H1 (cell line): ENCODE measurements at regions not wholly inside any gene's neighbourhood (a gene's known extent, or its start where the extent isn't known, plus 50 kb on each side); places are given as distances from the start of the nearest gene placed in this dataset.

Experiments
- CTCF ChIA-PET: fragments of 300-600 bp; sonication (Branson Sonifier 250); formaldehyde crosslinking; loops from one replicate; lab custom pipeline; 2021; ENCODE audit not compliant: partially characterized antibody; lab: Charles Lee
- POLR2A ChIA-PET: fragments of 300-600 bp; sonication (Branson Sonifier 250); formaldehyde crosslinking; loops from one replicate; lab custom pipeline; 2021; ENCODE audit warnings: inconsistent platforms; ENCODE audit not compliant: partially characterized antibody; lab: Charles Lee
- DNase-seq, 2 experiments: peaks; one replicate each; pipeline versions ENCODE4 v3.0.0 to v3.0.0-alpha.2; 2010 to 2022; ENCODE audit warnings: low spot score in 2 of 2, low read depth in 1 of 2, mixed read lengths in 1 of 2
- FAIRE-seq: peaks from 2 replicates; lab custom pipeline; 2011; peaks lifted over from hg19 to GRCh38; lab: Jason Lieb, UNC
- H2AFZ ChIP-seq: 2 replicates; pipeline ENCODE4 v1.8.1; 2012; ENCODE audit warnings: low read length, inconsistent platforms
- H2AK5ac ChIP-seq: 2 replicates; pipeline ENCODE4 v1.6.1; 2013; ENCODE audit warnings: low read depth, low read length
- H2BK120ac ChIP-seq: replicated peaks from 2 replicates; pipeline ENCODE3; 2013; ENCODE audit warnings: low read depth, low read length, inconsistent platforms
- H2BK12ac ChIP-seq: 2 replicates; pipeline ENCODE4 v1.6.1; 2013; ENCODE audit warnings: low read depth, low read length
- H2BK15ac ChIP-seq: 2 replicates; pipeline ENCODE4 v1.6.1; 2013; ENCODE audit warnings: low read length
- H2BK20ac ChIP-seq: 2 replicates; pipeline ENCODE4 v1.6.1; 2013; ENCODE audit warnings: low read length
- H2BK5ac ChIP-seq: 2 replicates; pipeline ENCODE4 v1.6.1; 2013; ENCODE audit warnings: low read depth, low read length
- H3K14ac ChIP-seq: 2 replicates; pipeline ENCODE4 v1.6.1; 2013; ENCODE audit warnings: inconsistent platforms; ENCODE audit not compliant: insufficient read length
- H3K18ac ChIP-seq: 2 replicates; pipeline ENCODE4 v1.6.1; 2013; ENCODE audit warnings: low read length; ENCODE audit errors: extremely low read depth
- H3K23ac ChIP-seq: 2 replicates; pipeline ENCODE4 v1.6.1; 2013; ENCODE audit warnings: inconsistent platforms; ENCODE audit not compliant: insufficient read length
- H3K23me2 ChIP-seq: 2 replicates; pipeline ENCODE4 v1.6.1; 2013; ENCODE audit warnings: low read depth, low read length
- H3K27ac ChIP-seq: 2 replicates; pipeline ENCODE4 v1.6.1; 2011; ENCODE audit warnings: low read depth, low read length, inconsistent platforms
- H3K27me3 ChIP-seq, 4 experiments: replicated peaks in 1 of 4; 1 replicate in 1 of 4; 2 replicates in 3 of 4; pipeline versions ENCODE4 v1.6.1 to v1.8.1; 2011 to 2013; ENCODE audit warnings: low read length in 3 of 4, mild to moderate bottlenecking in 3 of 4, inconsistent platforms in 2 of 4, mixed read lengths in 2 of 4, moderate library complexity in 1 of 4; ENCODE audit not compliant: control insufficient read depth in 3 of 4, insufficient read depth in 3 of 4; ENCODE audit errors: extremely low read depth in 1 of 4
- H3K36me3 ChIP-seq, 4 experiments: 2 replicates each; pipeline versions ENCODE4 v1.6.1 to v1.8.1; 2011 to 2013; ENCODE audit warnings: mild to moderate bottlenecking in 4 of 4, low read length in 3 of 4, moderate library complexity in 2 of 4, control low read depth in 1 of 4, inconsistent platforms in 1 of 4; ENCODE audit not compliant: insufficient read depth in 4 of 4, control insufficient read depth in 2 of 4
- H3K4ac ChIP-seq: replicated peaks from 2 replicates; pipeline ENCODE3; 2013; ENCODE audit warnings: low read length, low read depth, mixed read lengths, inconsistent platforms; ENCODE audit not compliant: insufficient read length
- H3K4me1 ChIP-seq, 4 experiments: replicated peaks in 1 of 4; 1 replicate in 1 of 4; 2 replicates in 3 of 4; pipeline versions ENCODE4 v1.6.1 to v1.8.1; 2011 to 2013; ENCODE audit warnings: low read length in 3 of 4, inconsistent platforms in 2 of 4, mixed read lengths in 1 of 4; ENCODE audit not compliant: insufficient read depth in 4 of 4, control insufficient read depth in 3 of 4
- H3K4me2 ChIP-seq, 2 experiments: 2 replicates each; pipeline versions ENCODE4 v1.6.1 to v1.8.1; 2011 to 2013; ENCODE audit warnings: low read depth in 2 of 2, low read length in 2 of 2, control low read depth in 1 of 2, inconsistent platforms in 1 of 2, mild to moderate bottlenecking in 1 of 2; ENCODE audit not compliant: insufficient read depth in 1 of 2
- H3K4me3 ChIP-seq, 4 experiments: fragments of 200-600, 300-600 bp in 1 of 4; sonication (generic), shearing (Covaris generic), sonication (Bioruptor Twin) in 1 of 4; 2 replicates each; pipeline versions ENCODE4 v1.5.1 to v1.8.1; 2011 to 2016; ENCODE audit warnings: low read length in 4 of 4, low read depth in 3 of 4, control low read depth in 2 of 4, inconsistent platforms in 2 of 4, mild to moderate bottlenecking in 2 of 4, mixed read lengths in 1 of 4, moderate library complexity in 1 of 4; ENCODE audit not compliant: insufficient read depth in 2 of 4; ENCODE audit errors: extremely low read depth in 1 of 4
- H3K56ac ChIP-seq: replicated peaks from 2 replicates; pipeline ENCODE3; 2013; ENCODE audit warnings: low read depth, mild to moderate bottlenecking, mixed read lengths, low read length, inconsistent platforms; ENCODE audit not compliant: insufficient read length
- H3K79me1 ChIP-seq: 2 replicates; pipeline ENCODE4 v1.6.1; 2013; ENCODE audit warnings: low read depth, low read length, control low read depth
- H3K79me2 ChIP-seq, 2 experiments: 2 replicates each; pipeline versions ENCODE4 v1.6.1 to v1.8.1; 2012 to 2013; ENCODE audit warnings: low read length in 2 of 2, mild to moderate bottlenecking in 2 of 2, inconsistent platforms in 1 of 2; ENCODE audit not compliant: insufficient read depth in 2 of 2, control insufficient read depth in 1 of 2
- H3K9ac ChIP-seq, 4 experiments: replicated peaks in 1 of 4; 1 replicate in 1 of 4; 2 replicates in 3 of 4; pipeline versions ENCODE4 v1.6.1 to v1.8.1; 2011 to 2013; ENCODE audit warnings: low read depth in 3 of 4, low read length in 3 of 4, control low read depth in 2 of 4, mild to moderate bottlenecking in 2 of 4, moderate library complexity in 2 of 4, inconsistent platforms in 1 of 4; ENCODE audit errors: extremely low read depth in 1 of 4
- H3K9me3 ChIP-seq, 2 experiments: 2 replicates each; pipeline versions ENCODE4 v1.6.1 to v1.8.1; 2012 to 2013; ENCODE audit warnings: mild to moderate bottlenecking in 2 of 2, moderate library complexity in 2 of 2, control low read depth in 1 of 2, inconsistent platforms in 1 of 2, low read depth in 1 of 2, low read length in 1 of 2, mixed read lengths in 1 of 2; ENCODE audit not compliant: insufficient read depth in 2 of 2
- H4K20me1 ChIP-seq, 2 experiments: replicated peaks in 1 of 2; 2 replicates each; pipeline versions ENCODE3 to v1.8.1; 2011 to 2013; ENCODE audit warnings: inconsistent platforms in 2 of 2, low read length in 2 of 2, mild to moderate bottlenecking in 1 of 2; ENCODE audit not compliant: insufficient read depth in 2 of 2, control insufficient read depth in 1 of 2
- H4K5ac ChIP-seq: 2 replicates; pipeline ENCODE4 v1.6.1; 2013; ENCODE audit warnings: low read length, low read depth, mixed read lengths, inconsistent platforms; ENCODE audit not compliant: insufficient read length
- H4K8ac ChIP-seq: 2 replicates; pipeline ENCODE4 v1.8.0; 2013; ENCODE audit warnings: mild to moderate bottlenecking, moderate library complexity, low read length, inconsistent platforms; ENCODE audit not compliant: insufficient read depth; ENCODE audit errors: extremely low read depth
- H4K91ac ChIP-seq: replicated peaks from 2 replicates; pipeline ENCODE3; 2013; ENCODE audit warnings: low read length, mixed read lengths, inconsistent platforms; ENCODE audit not compliant: insufficient read length
- GTF2F1 ChIP-seq: IDR thresholded peaks from 2 replicates; pipeline ENCODE4 v1.6.1; 2012; ENCODE audit warnings: low read depth, low read length, improper control_type of control experiment, borderline replicate concordance
- PHF8 ChIP-seq: fragments of 200-600 bp; sonication (generic); conservative IDR thresholded peaks from 2 replicates; pipeline ENCODE4 v1.7.1; 2012; ENCODE audit warnings: low read depth, mild to moderate bottlenecking, inconsistent platforms, low read length, moderate library complexity
- POLR2AphosphoS5 ChIP-seq: IDR thresholded peaks from 2 replicates; pipeline ENCODE4 v1.6.1; 2011; ENCODE audit warnings: low read depth, low read length
- SP4 ChIP-seq: IDR thresholded peaks from 2 replicates; pipeline ENCODE4 v1.6.1; 2012; ENCODE audit warnings: low read length, inconsistent platforms
- TEAD4 ChIP-seq: IDR thresholded peaks from 2 replicates; pipeline ENCODE4 v1.6.1; 2012; ENCODE audit warnings: low read depth, low read length, inconsistent platforms, mixed read lengths
- WGBS, 2 experiments: shearing (Covaris generic) in 1 of 2; methylation state at CpG; one replicate each; pipeline versions ENCODE4 v1.1.6 to v1.1.7; 2013 to 2015; ENCODE audit warnings: low lambda C conversion rate in 2 of 2, mixed read lengths in 2 of 2, inconsistent platforms in 1 of 2, low coverage in 1 of 2, missing lambda C conversion rate in 1 of 2; ENCODE audit not compliant: insufficient replicate concordance in 2 of 2, insufficient coverage in 1 of 2, insufficient read length in 1 of 2; ENCODE audit errors: extremely low coverage in 1 of 2, missing lambda C conversion rate in 1 of 2; 5-methylcytosine and 5-hydroxymethylcytosine counted together

- no peak for FAIRE-seq
Measured at GRCh38 chr1:183733715-183734114, 71.2 kb upstream of the RGL1 start.

More at GRCh38 chr1:183733715-183734114, 71.2 kb upstream of the RGL1 start:
- Histone ChIP-seq H4K20me1 (no peaks in the 10 kb centered on the region), H2BK15ac (no peak overlapping the region), H3K4ac (no peak overlapping the region), H2AFZ (no peak overlapping the region), H2BK20ac (no peak overlapping the region), H3K27me3 (no peaks in the 10 kb centered on the region), H3K79me1 (no peaks in the 10 kb centered on the region), H4K91ac (no peak overlapping the region), H4K8ac (no peak overlapping the region), H3K4me1 (peaks cover 0 to 5% (median 0%) of the 10 kb centered on the region in 4 experiments; a peak in 1 of 7 replicates), H3K23ac (no peak overlapping the region), H3K9ac (no peak overlapping the region), H3K9me3 (no peaks in the 10 kb centered on the region), H3K14ac (no peak overlapping the region), H3K27ac (no peak overlapping the region), H3K23me2 (no peaks in the 10 kb centered on the region), H3K56ac (no peak overlapping the region), H3K4me3 (no peak overlapping the region), H3K18ac (no peak overlapping the region), H2BK12ac (no peak overlapping the region), H4K5ac (no peak overlapping the region), H3K79me2 (no peaks in the 10 kb centered on the region), H3K4me2 (no peak overlapping the region), H3K36me3 (no peaks in the 10 kb centered on the region), H2AK5ac (no peak overlapping the region), H2BK5ac (no peak overlapping the region), H2BK120ac (no peak overlapping the region)
- CTCF ChIA-PET: interaction anchor here (0.8 to 1.8 kb wide), 8 partner anchors 9 to 180 kb away, joined by 3 to 5 read pairs (median 4); no protein-coding TSS in a partner anchor
- 100% methylated on average over 2 of the region's 2 CpGs; no CpG with 5 or more reads in 1 of the 2 experiments for WGBS, 2 experiments
- POLR2A ChIA-PET: no interaction called here
- DNase-seq: no peak
- TF ChIP-seq TEAD4 (no peak), PHF8 (no peak), SP4 (no peak), POLR2AphosphoS5 (no peak), GTF2F1 (no peak)
